H9 (cell line): ENCODE measurements at regions not wholly inside any gene's neighbourhood (a gene's known extent, or its start where the extent isn't known, plus 50 kb on each side); places are given as distances from the start of the nearest gene placed in this dataset.
A peak's percentile ranks its signal among the peaks of the same experiment; 100 is the strongest.

Source experiments
- DNase-seq: peaks from one replicate; pipeline ENCODE4 v3.0.0-alpha.2; 2017
- H2AFZ ChIP-seq: one replicate; pipeline ENCODE4 v1.6.1; 2013; ENCODE audit warnings: mild to moderate bottlenecking, low read length, control low read depth, moderate library complexity
- H2AK5ac ChIP-seq: 2 replicates; pipeline ENCODE4 v1.6.1; 2013; ENCODE audit warnings: low read length, control low read depth, mixed read lengths; ENCODE audit not compliant: insufficient read length
- H2BK120ac ChIP-seq: one replicate; pipeline ENCODE4 v1.6.1; 2013; ENCODE audit warnings: low read depth, mild to moderate bottlenecking, low read length, control low read depth, inconsistent platforms; ENCODE audit not compliant: poor library complexity, severe bottlenecking
- H2BK12ac ChIP-seq: 2 replicates; pipeline ENCODE4 v1.6.1; 2013; ENCODE audit warnings: low read length, control low read depth, mixed read lengths, low read depth; ENCODE audit not compliant: insufficient read length
- H2BK15ac ChIP-seq: 2 replicates; pipeline ENCODE4 v1.6.1; 2013; ENCODE audit warnings: low read depth, low read length, control low read depth
- H2BK20ac ChIP-seq: one replicate; pipeline ENCODE4 v1.6.1; 2013; ENCODE audit warnings: low read depth, mild to moderate bottlenecking, low read length, control low read depth, inconsistent platforms; ENCODE audit not compliant: poor library complexity, severe bottlenecking
- H2BK5ac ChIP-seq: 2 replicates; pipeline ENCODE4 v1.6.1; 2013; ENCODE audit warnings: low read length, control low read depth, mixed read lengths; ENCODE audit not compliant: insufficient read length
- H3K14ac ChIP-seq: 2 replicates; pipeline ENCODE4 v1.6.1; 2013; ENCODE audit warnings: low read length, control low read depth; ENCODE audit not compliant: insufficient read depth
- H3K18ac ChIP-seq: 2 replicates; pipeline ENCODE4 v1.6.1; 2013; ENCODE audit warnings: low read depth, mild to moderate bottlenecking, mixed read lengths, low read length, control low read depth; ENCODE audit not compliant: insufficient read length
- H3K23ac ChIP-seq: 2 replicates; pipeline ENCODE4 v1.6.1; 2013; ENCODE audit warnings: low read length, control low read depth, mixed read lengths, low read depth; ENCODE audit not compliant: insufficient read length
- H3K23me2 ChIP-seq: 2 replicates; pipeline ENCODE4 v1.6.1; 2013; ENCODE audit warnings: low read depth, mild to moderate bottlenecking, mixed read lengths, low read length, control low read depth; ENCODE audit not compliant: insufficient read length, poor library complexity, severe bottlenecking
- H3K27ac ChIP-seq: 2 replicates; pipeline ENCODE4 v1.5.1; 2013; ENCODE audit warnings: low read length, control low read depth, mixed read lengths, low read depth; ENCODE audit not compliant: insufficient read length
- H3K27me3 ChIP-seq: 2 replicates; pipeline ENCODE4 v1.6.1; 2013; ENCODE audit warnings: low read length, control low read depth, inconsistent platforms; ENCODE audit not compliant: insufficient read depth
- H3K4ac ChIP-seq: 2 replicates; pipeline ENCODE4 v1.6.1; 2013; ENCODE audit warnings: low read depth, mild to moderate bottlenecking, control low read depth, inconsistent platforms, low read length, moderate library complexity
- H3K4me1 ChIP-seq: 2 replicates; pipeline ENCODE4 v1.6.1; 2013; ENCODE audit warnings: low read length, control low read depth, inconsistent platforms; ENCODE audit not compliant: insufficient read depth
- H3K4me2 ChIP-seq: 2 replicates; pipeline ENCODE4 v1.6.1; 2013; ENCODE audit warnings: low read length, control low read depth, mixed read lengths; ENCODE audit not compliant: insufficient read length, insufficient read depth
- H3K56ac ChIP-seq: 2 replicates; pipeline ENCODE4 v1.6.1; 2013; ENCODE audit warnings: low read depth, mild to moderate bottlenecking, mixed read lengths, low read length, control low read depth; ENCODE audit not compliant: insufficient read length
- H3K79me1 ChIP-seq: 2 replicates; pipeline ENCODE4 v1.6.1; 2013; ENCODE audit warnings: low read depth, mild to moderate bottlenecking, moderate library complexity, low read length, control low read depth, inconsistent platforms; ENCODE audit not compliant: insufficient read depth, poor library complexity, severe bottlenecking
- H3K79me2 ChIP-seq: 2 replicates; pipeline ENCODE4 v1.6.1; 2013; ENCODE audit warnings: low read length, control low read depth, inconsistent platforms; ENCODE audit not compliant: insufficient read depth
- H3K9ac ChIP-seq: 2 replicates; pipeline ENCODE4 v1.6.1; 2013; ENCODE audit warnings: low read length, control low read depth, mixed read lengths; ENCODE audit not compliant: insufficient read length; ENCODE audit errors: extremely low read depth
- H3K9me3 ChIP-seq: one replicate; pipeline ENCODE4 v1.6.1; 2013; ENCODE audit warnings: low read depth, low read length, inconsistent platforms; ENCODE audit not compliant: control insufficient read depth
- H3T11ph ChIP-seq: one replicate; pipeline ENCODE4 v1.6.1; 2013; ENCODE audit warnings: mild to moderate bottlenecking, low read length, control low read depth, inconsistent platforms
- H4K20me1 ChIP-seq: one replicate; pipeline ENCODE4 v1.6.1; 2013; ENCODE audit not compliant: control insufficient read depth, insufficient read length, insufficient read depth
- H4K5ac ChIP-seq: 2 replicates; pipeline ENCODE4 v1.6.1; 2013; ENCODE audit warnings: low read depth, mild to moderate bottlenecking, mixed read lengths, low read length, control low read depth; ENCODE audit not compliant: insufficient read length
- H4K8ac ChIP-seq: replicated peaks from 2 replicates; pipeline ENCODE4 v1.6.1; 2013; ENCODE audit warnings: low read length, control low read depth, mixed read lengths, low read depth; ENCODE audit not compliant: insufficient read length
- H4K91ac ChIP-seq: 2 replicates; pipeline ENCODE4 v1.6.1; 2013; ENCODE audit warnings: low read depth, mild to moderate bottlenecking, moderate library complexity, mixed read lengths, low read length, control low read depth; ENCODE audit not compliant: insufficient read length
- H3K27ac Mint-ChIP-seq, 3 experiments: 2 replicates in 2 of 3; 3 replicates in 1 of 3; pipeline ENCODE4 v1.8.0; 2020 to 2021; ENCODE audit warnings: mixed read lengths in 3 of 3, mild to moderate bottlenecking in 1 of 3, moderate library complexity in 1 of 3
- H3K27me3 Mint-ChIP-seq: 2 replicates; pipeline ENCODE4 v1.8.0; 2021; ENCODE audit warnings: low read depth, mild to moderate bottlenecking, moderate library complexity, mixed read lengths
- H3K36me3 Mint-ChIP-seq, 3 experiments: 2 replicates in 2 of 3; 3 replicates in 1 of 3; pipeline ENCODE4 v1.8.0; 2020 to 2021; ENCODE audit warnings: low read depth in 3 of 3, mixed read lengths in 3 of 3; ENCODE audit not compliant: insufficient read depth in 1 of 3
- H3K4me1 Mint-ChIP-seq, 2 experiments: 2 replicates each; pipeline ENCODE4 v1.8.0; 2020; ENCODE audit warnings: mixed read lengths in 2 of 2
- H3K4me3 Mint-ChIP-seq, 2 experiments: 2 replicates in 1 of 2; 3 replicates in 1 of 2; pipeline ENCODE4 v1.8.0; 2020 to 2021; ENCODE audit warnings: mild to moderate bottlenecking in 2 of 2, mixed read lengths in 2 of 2, moderate library complexity in 1 of 2
- H3K9me3 Mint-ChIP-seq, 2 experiments: 2 replicates in 1 of 2; 3 replicates in 1 of 2; pipeline ENCODE4 v1.8.0; 2020; ENCODE audit warnings: mild to moderate bottlenecking in 2 of 2, mixed read lengths in 2 of 2, moderate library complexity in 1 of 2
- CTCF ChIP-seq: fragments of 200-600 bp; sonication (generic); conservative IDR thresholded peaks from 3 replicates; pipeline ENCODE4 v1.8.0; 2021; ENCODE audit warnings: antibody characterized with exemption, mild to moderate bottlenecking
- WGBS: extraction: QIAGEN DNeasy Blood & Tissue Kit; methylation state at CpG from one replicate; pipeline ENCODE4 v1.1.7; 2013; ENCODE audit warnings: missing lambda C conversion rate, low lambda C conversion rate, mixed read lengths; ENCODE audit not compliant: insufficient read length; ENCODE audit errors: extremely low coverage; 5-methylcytosine and 5-hydroxymethylcytosine counted together

GRCh38 chr6:134666125-134666524, 283.8 kb downstream of the ALDH8A1 start:
- Histone ChIP-seq H3K18ac (no peak overlapping the region), H4K91ac (no peak overlapping the region), H3K23ac (peak overlapping the region; percentile 76), H4K5ac (no peak overlapping the region), H2BK5ac (no peak overlapping the region), H3K56ac (no peak overlapping the region), H3T11ph (no peak overlapping the region), H3K79me1 (no peaks in the 10 kb centered on the region), H3K4ac (no peak overlapping the region), H3K9ac (no peak overlapping the region), H3K27ac (no peak overlapping the region), H2AFZ (no peak overlapping the region), H2BK15ac (no peak overlapping the region), H4K20me1 (no peaks in the 10 kb centered on the region), H3K79me2 (no peaks in the 10 kb centered on the region), H2AK5ac (no peak overlapping the region), H2BK120ac (no peak overlapping the region), H3K14ac (no peak overlapping the region), H3K4me1 (no peaks in the 10 kb centered on the region; the same call in 1 of the 2 replicates), H3K23me2 (no peaks in the 10 kb centered on the region), H3K9me3 (no peaks in the 10 kb centered on the region), H2BK20ac (no peak overlapping the region), H3K4me2 (no peak overlapping the region), H2BK12ac (no peak overlapping the region), H4K8ac (no peak overlapping the region), H3K27me3 (no peaks in the 10 kb centered on the region)
- no peak for DNase-seq
- Mint-ChIP-seq H3K9me3 (no peaks in the 10 kb centered on the region; a peak in 1 of 5 replicates), H3K4me3 (no peak overlapping the region), H3K27ac (peak overlapping the region in 1 of 3 experiments; percentile 61; a peak in 1 of 7 replicates), H3K4me1 (peaks cover 2% of the 10 kb centered on the region in 2 experiments), H3K36me3 (no peaks in the 10 kb centered on the region), H3K27me3 (no peaks in the 10 kb centered on the region)
- TF ChIP-seq CTCF = no peak
- WGBS = no CpG with 5 or more reads among the region's 2 CpGs
